ENCODE measurements at regions not wholly inside any gene's neighbourhood (a gene's known extent, or its start where the extent isn't known, plus 50 kb on each side); places are given as distances from the start of the nearest gene placed in this dataset.
"Not testable (repeated sequence)": the region's sequence is repeated elsewhere in the genome, so short reads cannot be mapped to it uniquely, and the experiment has no call there.

DNA sequence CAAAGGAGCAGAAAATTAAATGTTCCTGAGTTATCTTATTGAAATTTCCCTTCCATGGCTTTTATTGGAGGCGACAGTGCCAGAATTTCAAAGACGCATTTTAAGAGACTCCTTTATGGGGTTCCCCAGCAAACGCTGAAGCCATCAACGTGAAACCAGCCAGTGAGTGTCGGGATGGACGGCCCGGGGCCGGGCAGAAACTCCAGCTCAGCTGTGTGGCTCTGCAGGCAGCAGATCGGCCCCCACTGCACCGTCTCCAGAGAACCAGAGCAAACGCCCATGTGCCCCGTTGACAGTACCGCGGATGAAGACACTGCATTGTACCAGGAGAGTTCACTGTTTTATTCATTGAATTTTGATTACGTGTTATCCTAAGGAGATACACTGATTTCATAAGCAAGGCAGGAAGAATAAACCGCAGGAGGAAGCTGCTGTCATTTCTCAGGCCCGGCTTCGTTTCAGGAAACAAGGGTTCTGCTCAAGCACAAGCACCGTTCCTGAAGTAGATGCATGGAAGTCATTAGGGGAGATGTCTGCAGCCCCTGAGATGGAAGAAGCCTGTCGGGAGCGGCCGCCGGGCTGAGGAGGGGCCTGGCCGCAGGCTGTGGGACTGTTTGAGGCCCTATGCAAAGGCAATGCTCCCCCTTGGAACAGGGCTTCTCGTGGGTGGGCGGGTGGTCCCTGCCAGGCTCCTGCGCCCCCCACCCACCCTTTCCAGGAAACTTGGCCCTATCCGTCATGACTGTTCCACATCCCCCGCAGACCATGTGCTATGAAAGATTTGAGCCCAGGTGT lies 639.7 kb downstream of the TBC1D22A start:
- H3K4me1 Mint-ChIP-seq (ENCODE audit: low read depth): no peaks in the 10 kb centered on the region
- H3K9me3 Mint-ChIP-seq: peaks cover 62% of the 10 kb centered on the region
- no peak for DNase-seq
- no peak overlapping the region for H3K4me3 Mint-ChIP-seq
- peaks cover 4% of the 10 kb centered on the region for H3K27me3 Mint-ChIP-seq (ENCODE audit: insufficient read depth)
- peaks cover 10% of the 10 kb centered on the region for H3K36me3 Mint-ChIP-seq (ENCODE audit: low read depth)
- TF ChIP-seq, protein P1, sequence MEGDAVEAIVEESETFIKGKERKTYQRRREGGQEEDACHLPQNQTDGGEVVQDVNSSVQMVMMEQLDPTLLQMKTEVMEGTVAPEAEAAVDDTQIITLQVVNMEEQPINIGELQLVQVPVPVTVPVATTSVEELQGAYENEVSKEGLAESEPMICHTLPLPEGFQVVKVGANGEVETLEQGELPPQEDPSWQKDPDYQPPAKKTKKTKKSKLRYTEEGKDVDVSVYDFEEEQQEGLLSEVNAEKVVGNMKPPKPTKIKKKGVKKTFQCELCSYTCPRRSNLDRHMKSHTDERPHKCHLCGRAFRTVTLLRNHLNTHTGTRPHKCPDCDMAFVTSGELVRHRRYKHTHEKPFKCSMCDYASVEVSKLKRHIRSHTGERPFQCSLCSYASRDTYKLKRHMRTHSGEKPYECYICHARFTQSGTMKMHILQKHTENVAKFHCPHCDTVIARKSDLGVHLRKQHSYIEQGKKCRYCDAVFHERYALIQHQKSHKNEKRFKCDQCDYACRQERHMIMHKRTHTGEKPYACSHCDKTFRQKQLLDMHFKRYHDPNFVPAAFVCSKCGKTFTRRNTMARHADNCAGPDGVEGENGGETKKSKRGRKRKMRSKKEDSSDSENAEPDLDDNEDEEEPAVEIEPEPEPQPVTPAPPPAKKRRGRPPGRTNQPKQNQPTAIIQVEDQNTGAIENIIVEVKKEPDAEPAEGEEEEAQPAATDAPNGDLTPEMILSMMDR (IDR thresholded peaks at IDR 0.05): no peak
- H3K27ac Mint-ChIP-seq: no peak overlapping the region

DNA sequence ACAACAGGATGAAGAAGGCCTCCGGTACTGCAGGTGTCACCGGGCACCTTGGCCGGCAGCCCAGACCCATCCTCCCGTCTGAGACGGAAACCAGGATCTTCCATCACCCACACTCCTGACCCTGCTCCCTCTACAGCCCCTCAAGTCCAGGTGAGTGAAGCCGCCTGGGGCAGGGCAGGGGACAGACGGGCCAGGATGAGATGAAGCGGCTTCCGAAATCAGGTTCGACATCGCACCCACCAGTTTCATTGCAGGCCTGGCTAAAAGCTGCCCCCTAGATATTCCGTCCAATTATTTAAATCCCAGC lies 639.1 kb downstream of the TBC1D22A start:
- no peak overlapping the region for H3K27ac Mint-ChIP-seq
- H3K27me3 Mint-ChIP-seq (ENCODE audit: insufficient read depth): peaks cover 4% of the 10 kb centered on the region
- H3K9me3 Mint-ChIP-seq: peaks cover 66% of the 10 kb centered on the region
- no peaks in the 10 kb centered on the region for H3K4me1 Mint-ChIP-seq (ENCODE audit: low read depth)
- H3K4me3 Mint-ChIP-seq: no peak overlapping the region
- TF ChIP-seq, protein P1 (IDR thresholded peaks at IDR 0.05): no peak
- H3K36me3 Mint-ChIP-seq (ENCODE audit: low read depth): peaks cover 16% of the 10 kb centered on the region
- no peak for DNase-seq

DNA sequence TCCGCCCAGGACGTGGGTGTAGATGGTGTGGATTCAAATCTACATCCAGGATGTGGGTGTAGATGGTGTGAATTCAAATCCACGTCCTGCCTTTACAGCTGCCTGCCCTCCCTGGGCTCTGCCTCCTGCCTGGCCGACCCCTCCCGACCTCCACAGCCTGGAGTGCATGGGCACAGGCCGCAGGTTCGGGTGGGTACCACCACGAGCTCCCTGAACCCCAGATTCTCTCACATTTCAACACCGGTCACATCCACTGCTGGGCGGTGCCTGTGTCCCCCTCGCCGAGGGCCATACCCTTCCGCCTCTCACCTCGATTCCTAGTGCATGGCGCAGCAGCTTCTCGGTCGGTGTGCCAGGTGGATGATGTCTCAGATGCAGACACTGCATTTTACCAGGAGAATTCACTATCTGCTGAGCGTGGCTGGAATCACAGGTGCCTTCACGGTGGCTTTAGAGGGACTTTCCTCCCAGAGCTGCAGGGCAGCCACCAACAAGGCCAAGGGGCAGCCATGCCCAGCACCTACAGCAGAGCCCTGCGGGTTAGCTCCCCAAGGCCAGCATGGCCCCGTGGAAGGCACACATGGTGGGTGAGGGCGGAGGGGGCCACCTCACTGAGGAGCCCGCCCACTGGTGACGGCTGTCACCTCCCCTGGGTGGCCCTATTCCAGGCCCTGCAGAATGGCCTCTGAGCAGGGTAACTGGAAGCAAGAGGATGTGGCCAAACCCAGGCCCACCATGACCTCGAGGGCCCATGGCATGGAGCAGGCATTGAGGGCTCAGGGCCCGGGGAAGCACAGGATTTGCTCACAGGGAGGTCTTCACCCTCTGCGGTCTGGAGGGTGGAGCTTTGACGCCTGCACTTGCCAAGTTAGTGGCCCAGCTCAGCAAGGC lies 638.5 kb downstream of the TBC1D22A start:
- Mint-ChIP-seq H3K27ac (no peak overlapping the region), H3K27me3 (ENCODE audit: insufficient read depth) (peaks cover 1% of the 10 kb centered on the region; the same call in 1 of the 2 replicates), H3K4me1 (ENCODE audit: low read depth) (no peaks in the 10 kb centered on the region), H3K9me3 (peaks cover 63% of the 10 kb centered on the region), H3K36me3 (ENCODE audit: low read depth) (peaks cover 19% of the 10 kb centered on the region), H3K4me3 (no peak overlapping the region)
- TF ChIP-seq, protein P1 (IDR thresholded peaks at IDR 0.05): no peak
- no peak for DNase-seq

DNA sequence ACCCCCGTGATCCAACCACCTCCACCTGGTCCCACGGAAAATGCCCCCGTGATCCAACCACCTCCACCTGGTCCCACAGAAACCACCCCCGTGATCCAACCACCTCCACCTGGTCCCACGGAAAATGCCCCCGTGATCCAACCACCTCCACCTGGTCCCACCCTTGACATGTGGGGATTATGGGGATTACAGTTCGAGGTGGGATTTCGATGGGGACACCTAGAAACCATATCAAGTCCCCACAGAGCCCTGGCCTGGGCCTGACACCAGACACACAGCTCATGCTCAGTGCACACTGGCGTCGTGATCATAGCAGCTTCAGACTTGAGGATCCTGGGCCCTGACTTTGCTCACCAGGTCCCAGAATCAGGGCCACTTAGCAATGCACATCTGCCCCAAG lies 637.7 kb downstream of the TBC1D22A start:
- not testable (repeated sequence) for H3K27ac Mint-ChIP-seq
- peaks cover 60% of the 10 kb centered on the region for H3K9me3 Mint-ChIP-seq

DNA sequence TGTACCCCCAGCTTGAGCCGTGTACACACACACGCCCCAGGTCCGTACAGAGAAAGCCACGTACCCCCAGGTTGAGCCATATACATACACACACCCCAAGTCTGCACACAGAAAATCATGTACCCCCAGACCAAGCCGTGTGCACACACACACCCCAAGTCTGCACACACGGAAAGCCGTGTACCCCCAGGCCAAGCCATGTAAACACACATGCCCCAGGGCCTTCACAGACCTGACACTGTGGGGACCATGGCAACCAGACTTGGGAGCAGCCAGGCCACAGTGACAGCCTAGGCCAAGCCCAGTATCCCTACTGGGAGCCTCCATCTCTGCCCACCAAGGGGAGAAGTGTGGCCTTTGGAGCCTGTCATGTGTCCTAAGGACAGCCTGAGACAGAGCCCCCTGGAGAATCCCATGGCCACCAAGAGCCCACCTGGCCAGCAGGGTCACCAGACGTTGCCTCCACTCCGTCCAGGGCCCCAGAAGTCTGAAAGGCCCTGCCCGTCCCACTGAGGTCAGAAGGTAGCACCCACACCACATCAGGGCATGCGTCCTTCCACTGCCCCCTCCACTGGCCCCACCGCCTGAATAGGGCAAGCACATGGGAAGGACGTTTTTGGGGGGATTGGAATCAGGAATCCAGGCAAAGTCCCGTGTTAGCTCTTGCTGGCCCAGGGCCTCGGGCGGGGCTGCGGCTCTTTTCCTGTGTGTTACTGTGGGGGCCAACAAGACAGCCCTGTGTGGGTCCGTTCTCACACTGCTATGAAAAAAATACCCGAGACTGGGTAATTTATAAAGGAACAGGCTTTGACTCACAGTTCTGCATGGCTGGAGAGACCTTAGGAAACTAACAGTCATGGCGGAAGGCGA lies 636.7 kb downstream of the TBC1D22A start:
- Mint-ChIP-seq H3K36me3 (ENCODE audit: low read depth) (peaks cover 19% of the 10 kb centered on the region), H3K9me3 (peaks cover 53% of the 10 kb centered on the region), H3K4me1 (ENCODE audit: low read depth) (no peaks in the 10 kb centered on the region), H3K27ac (no peak overlapping the region), H3K27me3 (ENCODE audit: insufficient read depth) (no peaks in the 10 kb centered on the region; the same call in 1 of the 2 replicates), H3K4me3 (no peak overlapping the region)
- TF ChIP-seq, protein P1 (IDR thresholded peaks at IDR 0.05): no peak
- DNase-seq: no peak

More for the DNA sequence above, 637.7 kb downstream of the TBC1D22A start:
- peaks cover 19% of the 10 kb centered on the region for H3K36me3 Mint-ChIP-seq (ENCODE audit: low read depth)
- not testable (repeated sequence) for H3K27me3 Mint-ChIP-seq (ENCODE audit: insufficient read depth); H3K4me1 Mint-ChIP-seq (ENCODE audit: low read depth); H3K4me3 Mint-ChIP-seq; DNase-seq
